Prostate gland (tissue), 2 donors: ENCODE measurements at regions not wholly inside any gene's neighbourhood (a gene's known extent, or its start where the extent isn't known, plus 50 kb on each side); places are given as distances from the start of the nearest gene placed in this dataset.

Source experiments
- CTCF ChIP-seq, 4 experiments: fragments of 200-600 bp in 2 of 4; fragments of 450-650 bp in 2 of 4; sonication (generic) in 2 of 4; IDR thresholded peaks; 1 replicate in 3 of 4; 2 replicates in 1 of 4; pipeline ENCODE4 v1.5.1; 2016 to 2019; ENCODE audit warnings: antibody characterized with exemption in 4 of 4, mild to moderate bottlenecking in 2 of 4, moderate library complexity in 2 of 4
- POLR2AphosphoS5 ChIP-seq: sonication (generic); formaldehyde crosslinking; IDR thresholded peaks from one replicate; pipeline ENCODE4 v1.6.1; 2017; ENCODE audit warnings: antibody characterized with exemption

DNA sequence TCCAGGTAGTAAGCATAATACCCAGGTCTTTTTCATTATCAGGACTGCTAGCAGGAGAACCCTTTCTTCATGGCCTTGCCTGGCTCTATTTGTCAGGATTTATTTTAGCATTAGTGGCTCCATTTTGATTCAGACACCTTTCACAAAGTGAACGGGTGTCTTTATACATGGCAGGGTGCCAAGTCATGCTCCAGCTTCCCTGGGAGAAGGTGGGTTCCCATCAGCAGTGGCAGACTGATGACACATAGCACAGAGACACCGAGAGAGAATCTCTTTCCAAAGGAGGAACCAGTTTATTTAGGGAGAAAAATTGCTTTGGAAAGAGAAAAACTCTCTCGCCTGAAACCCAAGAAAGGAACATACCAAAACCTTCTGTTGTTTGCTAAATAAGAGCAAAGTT lies 135.3 kb upstream of the TMTC4 start:
- TF ChIP-seq CTCF (IDR thresholded peaks at IDR 0.05) (no peak), POLR2AphosphoS5 (no peak)
